Right atrium auricular region (tissue), 2 donors: ENCODE measurements at regions not wholly inside any gene's neighbourhood (a gene's known extent, or its start where the extent isn't known, plus 50 kb on each side); places are given as distances from the start of the nearest gene placed in this dataset.

Source experiments
- DNase-seq: peaks from one replicate; pipeline ENCODE4 v3.0.0-alpha.2; 2019; ENCODE audit warnings: low spot score
- H3K27ac ChIP-seq, 2 donors: fragments of 200-600 bp; sonication (generic); 1 replicate in 1 of 2; 2 replicates in 1 of 2; pipeline ENCODE4 v1.5.1; 2016 to 2019
- H3K27me3 ChIP-seq, 2 donors: fragments of 200-600 bp; sonication (generic); one replicate each; pipeline versions ENCODE4 v1.5.1 to v1.6.0; 2017 to 2019
- H3K36me3 ChIP-seq: fragments of 200-600 bp; sonication (generic); one replicate; pipeline ENCODE4 v1.5.1; 2016
- H3K4me1 ChIP-seq, 2 donors: fragments of 200-600 bp; sonication (generic); one replicate each; pipeline versions ENCODE4 v1.5.1 to v1.6.0; 2017 to 2019
- H3K4me3 ChIP-seq, 2 donors: fragments of 200-600 bp; sonication (generic); 1 replicate in 1 of 2; 2 replicates in 1 of 2; pipeline ENCODE4 v1.5.1; 2017 to 2019; ENCODE audit warnings: mild to moderate bottlenecking in 1 of 2, moderate library complexity in 1 of 2
- H3K9me3 ChIP-seq, 2 donors: fragments of 200-600 bp; sonication (generic); one replicate each; pipeline ENCODE4 v1.5.1; 2019
- TF ChIP-seq, protein P1 (sequence below), 2 donors: fragments of 200-600 bp; sonication (generic); IDR thresholded peaks; one replicate each; pipeline ENCODE4 v1.5.1; 2019; ENCODE audit warnings: antibody characterized with exemption in 2 of 2

DNA sequence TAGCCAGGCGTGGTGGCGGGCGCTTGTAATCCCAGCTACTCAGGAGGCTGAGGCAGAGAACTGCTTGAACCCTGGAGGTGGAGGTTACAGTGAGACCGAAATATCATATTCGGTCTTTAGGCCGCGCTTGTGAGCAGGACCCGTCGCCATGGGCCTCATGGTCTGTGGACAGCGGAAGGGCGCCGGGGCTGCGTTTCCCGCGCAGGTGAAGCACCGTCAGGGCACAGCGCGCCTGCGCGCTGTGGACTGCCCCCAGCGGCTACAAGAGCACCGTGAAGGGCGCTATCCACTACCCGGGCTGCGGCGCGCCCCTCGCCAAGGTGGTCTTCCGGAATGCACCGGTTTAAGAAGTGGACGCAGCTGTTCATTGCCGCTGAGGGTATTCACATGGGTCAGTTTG, 482.0 kb upstream of the NAALADL2 start:
- Histone ChIP-seq H3K27me3 (no peaks in the 10 kb centered on the region), H3K27ac (no peak overlapping the region), H3K4me1 (no peaks in the 10 kb centered on the region), H3K4me3 (no peak overlapping the region), H3K9me3 (no peaks in the 10 kb centered on the region), H3K36me3 (no peaks in the 10 kb centered on the region)
- no peak for DNase-seq
- TF ChIP-seq, protein P1, sequence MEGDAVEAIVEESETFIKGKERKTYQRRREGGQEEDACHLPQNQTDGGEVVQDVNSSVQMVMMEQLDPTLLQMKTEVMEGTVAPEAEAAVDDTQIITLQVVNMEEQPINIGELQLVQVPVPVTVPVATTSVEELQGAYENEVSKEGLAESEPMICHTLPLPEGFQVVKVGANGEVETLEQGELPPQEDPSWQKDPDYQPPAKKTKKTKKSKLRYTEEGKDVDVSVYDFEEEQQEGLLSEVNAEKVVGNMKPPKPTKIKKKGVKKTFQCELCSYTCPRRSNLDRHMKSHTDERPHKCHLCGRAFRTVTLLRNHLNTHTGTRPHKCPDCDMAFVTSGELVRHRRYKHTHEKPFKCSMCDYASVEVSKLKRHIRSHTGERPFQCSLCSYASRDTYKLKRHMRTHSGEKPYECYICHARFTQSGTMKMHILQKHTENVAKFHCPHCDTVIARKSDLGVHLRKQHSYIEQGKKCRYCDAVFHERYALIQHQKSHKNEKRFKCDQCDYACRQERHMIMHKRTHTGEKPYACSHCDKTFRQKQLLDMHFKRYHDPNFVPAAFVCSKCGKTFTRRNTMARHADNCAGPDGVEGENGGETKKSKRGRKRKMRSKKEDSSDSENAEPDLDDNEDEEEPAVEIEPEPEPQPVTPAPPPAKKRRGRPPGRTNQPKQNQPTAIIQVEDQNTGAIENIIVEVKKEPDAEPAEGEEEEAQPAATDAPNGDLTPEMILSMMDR (IDR thresholded peaks at IDR 0.05) = no peak

DNA sequence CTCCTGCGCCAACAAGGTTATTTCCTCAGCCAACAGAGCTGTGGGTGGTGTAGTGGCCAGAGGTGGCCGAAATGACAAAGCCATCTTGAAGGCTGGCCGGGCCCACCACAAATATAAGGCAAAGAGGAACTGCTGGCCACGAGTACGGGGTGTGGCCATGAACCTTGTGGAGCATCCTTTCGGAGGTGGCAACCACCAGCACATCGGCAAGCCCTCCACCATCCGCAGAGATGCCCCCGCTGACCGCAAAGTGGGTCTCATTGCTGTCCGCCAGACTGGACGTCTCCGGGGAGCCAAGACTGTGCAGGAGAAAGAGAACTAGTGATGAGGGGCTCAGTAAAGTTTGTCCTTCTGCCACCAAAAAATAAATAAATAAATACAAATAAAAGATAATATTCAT, 481.4 kb upstream of the NAALADL2 start:
- Histone ChIP-seq H3K4me1 (no peaks in the 10 kb centered on the region), H3K36me3 (no peaks in the 10 kb centered on the region), H3K27me3 (no peaks in the 10 kb centered on the region), H3K27ac (no peak overlapping the region), H3K4me3 (no peak overlapping the region), H3K9me3 (no peaks in the 10 kb centered on the region)
- no peak for DNase-seq
- TF ChIP-seq, protein P1 (IDR thresholded peaks at IDR 0.05) = no peak

DNA sequence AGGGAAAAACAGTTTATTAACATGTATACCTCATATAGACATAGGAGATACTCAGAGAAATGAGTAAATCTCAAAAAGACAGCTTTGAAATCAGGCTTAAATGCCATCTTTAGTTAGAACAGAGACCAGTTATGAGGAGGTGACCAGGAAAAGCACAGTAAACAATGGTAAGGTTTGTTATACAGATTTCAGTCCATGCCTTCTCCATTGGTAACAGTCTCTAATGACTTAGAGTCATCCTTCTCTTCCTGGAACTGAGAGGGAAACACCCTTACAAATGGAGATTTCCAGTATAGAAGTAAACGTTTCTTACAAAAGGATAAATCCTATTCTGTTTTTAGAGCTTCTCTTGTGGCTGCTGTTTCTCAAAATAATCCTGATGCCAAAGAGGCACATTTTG, 476.3 kb upstream of the NAALADL2 start:
- peaks cover 0 to 9% of the 10 kb centered on the region in 2 donors for H3K9me3 ChIP-seq
- no peaks in the 10 kb centered on the region for H3K4me1 ChIP-seq
- H3K27ac ChIP-seq = no peak overlapping the region
- TF ChIP-seq, protein P1 (IDR thresholded peaks at IDR 0.05) = no peak
- no peaks in the 10 kb centered on the region for H3K36me3 ChIP-seq
- no peaks in the 10 kb centered on the region for H3K27me3 ChIP-seq
- DNase-seq = no peak
- no peak overlapping the region for H3K4me3 ChIP-seq

DNA sequence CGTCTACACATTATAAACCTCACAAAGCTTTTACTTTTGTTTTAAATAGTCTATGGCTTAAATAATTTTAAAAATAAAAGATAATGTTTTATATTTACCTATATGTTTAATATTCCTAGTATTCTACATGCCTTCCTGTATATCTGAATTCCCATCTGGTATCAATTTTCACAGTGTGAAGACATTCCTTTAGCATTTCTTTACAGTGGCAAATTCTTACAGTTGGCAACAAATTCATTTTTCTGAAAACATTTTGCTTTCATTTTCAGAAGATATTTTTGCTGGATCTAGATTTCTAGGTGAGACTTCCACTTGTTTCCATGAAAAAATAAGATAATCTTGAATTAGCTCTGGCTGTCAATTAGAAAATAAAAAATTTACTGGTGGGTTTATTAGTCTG, 471.4 kb upstream of the NAALADL2 start:
- Histone ChIP-seq H3K36me3 (no peaks in the 10 kb centered on the region), H3K4me3 (no peak overlapping the region), H3K4me1 (no peaks in the 10 kb centered on the region), H3K27ac (no peak overlapping the region), H3K9me3 (peaks cover 0 to 14% of the 10 kb centered on the region in 2 donors), H3K27me3 (no peaks in the 10 kb centered on the region)
- TF ChIP-seq, protein P1 (IDR thresholded peaks at IDR 0.05) = no peak
- no peak for DNase-seq

DNA sequence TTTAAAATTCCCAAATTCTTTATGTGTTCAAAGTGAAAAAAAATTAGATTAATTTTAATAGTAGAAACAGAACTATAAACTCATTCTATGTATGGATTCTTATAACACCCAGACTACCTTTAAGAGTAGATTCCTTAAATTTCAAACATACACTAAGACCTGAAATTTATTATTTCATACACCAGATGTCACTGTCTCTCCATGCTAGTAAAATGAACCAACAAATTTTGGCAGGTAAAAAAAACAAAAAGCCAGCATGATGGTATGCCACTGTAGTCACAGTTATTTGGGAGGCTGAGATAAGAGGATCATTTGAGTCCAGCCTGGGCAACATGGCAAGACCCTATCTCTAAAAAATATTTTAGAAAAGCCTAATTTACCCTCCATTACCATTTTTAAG, 461.3 kb upstream of the NAALADL2 start:
- Histone ChIP-seq H3K27me3 (no peaks in the 10 kb centered on the region), H3K27ac (no peak overlapping the region), H3K4me3 (no peak overlapping the region), H3K36me3 (no peaks in the 10 kb centered on the region), H3K4me1 (no peaks in the 10 kb centered on the region), H3K9me3 (no peaks in the 10 kb centered on the region)
- no peak for DNase-seq
- TF ChIP-seq, protein P1 (IDR thresholded peaks at IDR 0.05) = peak; percentile 13 to 66

DNA sequence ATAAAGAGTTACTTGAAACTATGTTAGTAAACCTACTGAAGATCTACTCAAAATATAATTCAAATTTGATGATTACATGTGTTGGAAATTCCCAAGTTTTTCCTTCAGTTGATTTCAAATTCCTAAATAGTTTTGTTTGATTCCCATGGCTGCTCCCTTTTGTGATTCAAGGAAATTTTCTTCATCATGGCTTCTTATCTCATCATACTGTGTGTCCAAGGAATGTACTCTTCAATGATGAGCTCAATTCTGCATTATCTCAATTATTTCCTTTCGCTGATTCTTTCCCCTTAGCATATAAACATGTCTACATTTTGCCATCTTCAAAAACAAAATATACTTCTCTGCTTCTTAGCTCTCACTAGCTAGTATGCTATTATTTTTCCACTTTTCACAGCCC, 460.4 kb upstream of the NAALADL2 start:
- TF ChIP-seq, protein P1 (IDR thresholded peaks at IDR 0.05) = no peak
- Histone ChIP-seq H3K4me3 (no peak overlapping the region), H3K4me1 (no peaks in the 10 kb centered on the region), H3K36me3 (no peaks in the 10 kb centered on the region), H3K27ac (no peak overlapping the region), H3K9me3 (no peaks in the 10 kb centered on the region), H3K27me3 (no peaks in the 10 kb centered on the region)
- DNase-seq = no peak
